Keratinocyte (primary cell): ENCODE measurements at regions not wholly inside any gene's neighbourhood (a gene's known extent, or its start where the extent isn't known, plus 50 kb on each side); places are given as distances from the start of the nearest gene placed in this dataset.

Source experiments
- DNase-seq: peaks from one replicate; pipeline ENCODE4 v3.0.0-alpha.2; 2011; ENCODE audit warnings: low read depth, missing footprints, low spot score
- FAIRE-seq: peaks from 2 replicates; lab custom pipeline; 2011; peaks lifted over from hg19 to GRCh38; lab: Jason Lieb, UNC
- H2AFZ ChIP-seq: 2 replicates; pipeline ENCODE4 v1.6.0; 2012; ENCODE audit warnings: low read length, control low read depth, inconsistent platforms; ENCODE audit not compliant: control insufficient read depth
- H3K27ac ChIP-seq: 2 replicates; pipeline ENCODE4 v1.5.1; 2011; ENCODE audit warnings: low read length; ENCODE audit not compliant: control insufficient read depth, insufficient read depth
- H3K27me3 ChIP-seq: 3 replicates; pipeline ENCODE4 v1.6.0; 2011; ENCODE audit warnings: low read length; ENCODE audit not compliant: control insufficient read depth, insufficient read depth; ENCODE audit errors: extremely low read depth
- H3K36me3 ChIP-seq, 2 experiments: 2 replicates in 1 of 2; 3 replicates in 1 of 2; pipeline ENCODE4 v1.5.1; 2011; ENCODE audit warnings: low read length in 2 of 2, mild to moderate bottlenecking in 1 of 2; ENCODE audit not compliant: control insufficient read depth in 2 of 2, insufficient read depth in 2 of 2; ENCODE audit errors: extremely low read depth in 1 of 2
- H3K4me1 ChIP-seq: 3 replicates; pipeline ENCODE4 v1.5.1; 2011; ENCODE audit warnings: low read length; ENCODE audit not compliant: control insufficient read depth, insufficient read depth; ENCODE audit errors: extremely low read depth
- H3K4me2 ChIP-seq: 3 replicates; pipeline ENCODE4 v1.6.0; 2011; ENCODE audit warnings: low read depth, low read length; ENCODE audit not compliant: control insufficient read depth, insufficient read depth; ENCODE audit errors: extremely low read depth
- H3K4me3 ChIP-seq, 3 experiments: fragments of 200-600 bp in 1 of 3; sonication (generic) in 1 of 3; 2 replicates in 2 of 3; 3 replicates in 1 of 3; pipeline ENCODE4 v1.5.1; 2011 to 2016; ENCODE audit warnings: low read length in 3 of 3, mild to moderate bottlenecking in 3 of 3, control low read depth in 2 of 3, inconsistent platforms in 1 of 3, low read depth in 1 of 3, mixed read lengths in 1 of 3, mixed run types in 1 of 3, moderate library complexity in 1 of 3; ENCODE audit not compliant: control insufficient read depth in 2 of 3, insufficient read depth in 2 of 3; ENCODE audit errors: extremely low read depth in 1 of 3
- H3K79me2 ChIP-seq: 2 replicates; pipeline ENCODE4 v1.6.0; 2012; ENCODE audit warnings: low read length; ENCODE audit not compliant: control insufficient read depth, insufficient read depth
- H3K9ac ChIP-seq: 3 replicates; pipeline ENCODE4 v1.6.0; 2011; ENCODE audit warnings: low read length; ENCODE audit not compliant: control insufficient read depth, insufficient read depth; ENCODE audit errors: extremely low read depth
- H3K9me1 ChIP-seq: 3 replicates; pipeline ENCODE4 v1.6.0; 2011; ENCODE audit warnings: low read length; ENCODE audit not compliant: control insufficient read depth, insufficient read depth; ENCODE audit errors: extremely low read depth
- H3K9me3 ChIP-seq: 2 replicates; pipeline ENCODE4 v1.5.1; 2012; ENCODE audit warnings: low read depth, low read length; ENCODE audit not compliant: control insufficient read depth
- H4K20me1 ChIP-seq: 3 replicates; pipeline ENCODE4 v1.6.0; 2011; ENCODE audit warnings: low read length; ENCODE audit not compliant: control insufficient read depth, insufficient read depth; ENCODE audit errors: extremely low read depth
- EZH2 ChIP-seq: IDR thresholded peaks from one replicate; pipeline ENCODE4 v1.6.1; 2012; ENCODE audit warnings: inconsistent platforms, mild to moderate bottlenecking, low read length, moderate library complexity
- dilution Hi-C: fragments of 300-500 bp; cut with MboI; formaldehyde crosslinking; loops from one replicate; pipeline ENCODE4 v1.7.0; 2020; ENCODE audit warnings: low sequenced_read_pairs; ENCODE audit not compliant: extremely low pct_ligation_motif_present
- TF ChIP-seq, protein P1 (sequence below), 3 experiments: IDR thresholded peaks in 1 of 3; conservative IDR thresholded peaks in 1 of 3; optimal IDR thresholded peaks in 1 of 3; 2 replicates in 2 of 3; 3 replicates in 1 of 3; pipeline versions ENCODE3 to v1.5.1; 2011; ENCODE audit warnings: low read length in 3 of 3, mild to moderate bottlenecking in 3 of 3, moderate library complexity in 2 of 3, control low read depth in 1 of 3, inconsistent platforms in 1 of 3; ENCODE audit not compliant: insufficient read depth in 2 of 3; ENCODE audit errors: extremely low read depth in 1 of 3

DNA sequence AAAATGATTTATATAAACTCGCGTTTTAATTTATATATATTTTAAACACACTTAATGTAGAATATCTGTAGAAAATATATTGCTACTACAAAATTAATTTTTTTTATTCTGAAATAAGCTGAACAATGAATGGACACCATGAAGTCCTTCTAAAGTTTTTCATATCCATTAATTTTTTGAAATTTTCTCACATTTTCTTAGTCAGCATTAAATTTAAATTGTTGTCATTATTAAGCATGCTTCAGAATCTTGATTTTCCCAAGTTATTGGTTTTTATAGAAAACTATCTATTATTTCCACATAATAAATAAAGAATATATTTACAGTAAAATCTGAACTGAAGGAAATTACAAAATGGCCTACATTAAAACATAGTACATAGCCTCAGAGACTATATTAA is 1314.9 kb upstream of the CDH6 start:
- dilution Hi-C loops, result no loop called here
- no peak for FAIRE-seq
- no peak for TF ChIP-seq EZH2
- TF ChIP-seq, protein P1, sequence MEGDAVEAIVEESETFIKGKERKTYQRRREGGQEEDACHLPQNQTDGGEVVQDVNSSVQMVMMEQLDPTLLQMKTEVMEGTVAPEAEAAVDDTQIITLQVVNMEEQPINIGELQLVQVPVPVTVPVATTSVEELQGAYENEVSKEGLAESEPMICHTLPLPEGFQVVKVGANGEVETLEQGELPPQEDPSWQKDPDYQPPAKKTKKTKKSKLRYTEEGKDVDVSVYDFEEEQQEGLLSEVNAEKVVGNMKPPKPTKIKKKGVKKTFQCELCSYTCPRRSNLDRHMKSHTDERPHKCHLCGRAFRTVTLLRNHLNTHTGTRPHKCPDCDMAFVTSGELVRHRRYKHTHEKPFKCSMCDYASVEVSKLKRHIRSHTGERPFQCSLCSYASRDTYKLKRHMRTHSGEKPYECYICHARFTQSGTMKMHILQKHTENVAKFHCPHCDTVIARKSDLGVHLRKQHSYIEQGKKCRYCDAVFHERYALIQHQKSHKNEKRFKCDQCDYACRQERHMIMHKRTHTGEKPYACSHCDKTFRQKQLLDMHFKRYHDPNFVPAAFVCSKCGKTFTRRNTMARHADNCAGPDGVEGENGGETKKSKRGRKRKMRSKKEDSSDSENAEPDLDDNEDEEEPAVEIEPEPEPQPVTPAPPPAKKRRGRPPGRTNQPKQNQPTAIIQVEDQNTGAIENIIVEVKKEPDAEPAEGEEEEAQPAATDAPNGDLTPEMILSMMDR (optimal IDR thresholded peaks at IDR 0.05 in 1 of 3, IDR thresholded peaks at IDR 0.05 in 1 of 3, conservative IDR thresholded peaks at IDR 0.05 in 1 of 3; ENCODE audit: extremely low read depth in 1 of 3, insufficient read depth in 2 of 3, low read length in 3 of 3), result no peak

DNA sequence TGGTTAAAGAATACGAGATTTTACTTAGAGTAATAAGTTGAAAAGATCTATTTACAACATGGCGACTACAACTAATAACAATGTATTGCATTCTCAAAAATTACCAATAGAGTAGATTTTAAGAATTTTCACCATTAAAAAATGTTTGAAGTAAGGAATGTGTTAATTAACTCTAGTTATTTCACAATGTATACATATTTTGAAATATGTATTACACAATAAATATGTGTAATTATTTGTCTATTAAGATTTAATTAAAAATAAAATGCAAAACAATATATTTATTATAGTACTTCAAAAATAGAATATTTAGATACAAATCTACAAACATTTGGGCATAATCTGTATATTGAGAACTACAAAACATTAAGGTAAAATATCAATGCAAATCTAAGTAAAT is 1326.3 kb upstream of the CDH6 start:
- no peaks in the 10 kb centered on the region for H3K9me3 ChIP-seq
- no peak overlapping the region for H3K27ac ChIP-seq
- FAIRE-seq (no peak), DNase-seq (no peak)
- no peak overlapping the region for H3K9ac ChIP-seq
- no peaks in the 10 kb centered on the region for H3K9me1 ChIP-seq
- no peaks in the 10 kb centered on the region for H3K27me3 ChIP-seq
- no peaks in the 10 kb centered on the region for H3K4me1 ChIP-seq
- H3K4me3 ChIP-seq, result no peak overlapping the region
- H3K79me2 ChIP-seq, result no peaks in the 10 kb centered on the region
- dilution Hi-C loops, result no loop called here
- no peaks in the 10 kb centered on the region for H4K20me1 ChIP-seq
- no peak overlapping the region for H2AFZ ChIP-seq
- H3K36me3 ChIP-seq, result no peaks in the 10 kb centered on the region
- H3K4me2 ChIP-seq, result no peak overlapping the region
- no peak for TF ChIP-seq EZH2
- TF ChIP-seq, protein P1 (optimal IDR thresholded peaks at IDR 0.05 in 1 of 3, IDR thresholded peaks at IDR 0.05 in 1 of 3, conservative IDR thresholded peaks at IDR 0.05 in 1 of 3; ENCODE audit: extremely low read depth in 1 of 3, insufficient read depth in 2 of 3, low read length in 3 of 3), result no peak

More for the DNA sequence above, 1314.9 kb upstream of the CDH6 start:
- Histone ChIP-seq H3K9ac (no peak overlapping the region), H3K9me1 (no peaks in the 10 kb centered on the region), H3K36me3 (no peaks in the 10 kb centered on the region), H4K20me1 (no peaks in the 10 kb centered on the region), H3K9me3 (peaks cover 4% of the 10 kb centered on the region), H2AFZ (no peak overlapping the region), H3K4me1 (no peaks in the 10 kb centered on the region), H3K4me2 (no peak overlapping the region), H3K4me3 (no peak overlapping the region), H3K79me2 (no peaks in the 10 kb centered on the region), H3K27ac (no peak overlapping the region), H3K27me3 (no peaks in the 10 kb centered on the region)
- no peak for DNase-seq
